H9 (cell line): ENCODE measurements at regions not wholly inside any gene's neighbourhood (a gene's known extent, or its start where the extent isn't known, plus 50 kb on each side); places are given as distances from the start of the nearest gene placed in this dataset.

ENCODE experiments used
- DNase-seq: peaks from one replicate; pipeline ENCODE4 v3.0.0-alpha.2; 2017
- H2AFZ ChIP-seq: one replicate; pipeline ENCODE4 v1.6.1; 2013; ENCODE audit warnings: mild to moderate bottlenecking, low read length, control low read depth, moderate library complexity
- H2AK5ac ChIP-seq: 2 replicates; pipeline ENCODE4 v1.6.1; 2013; ENCODE audit warnings: low read length, control low read depth, mixed read lengths; ENCODE audit not compliant: insufficient read length
- H2BK120ac ChIP-seq: one replicate; pipeline ENCODE4 v1.6.1; 2013; ENCODE audit warnings: low read depth, mild to moderate bottlenecking, low read length, control low read depth, inconsistent platforms; ENCODE audit not compliant: poor library complexity, severe bottlenecking
- H2BK12ac ChIP-seq: 2 replicates; pipeline ENCODE4 v1.6.1; 2013; ENCODE audit warnings: low read length, control low read depth, mixed read lengths, low read depth; ENCODE audit not compliant: insufficient read length
- H2BK15ac ChIP-seq: 2 replicates; pipeline ENCODE4 v1.6.1; 2013; ENCODE audit warnings: low read depth, low read length, control low read depth
- H2BK20ac ChIP-seq: one replicate; pipeline ENCODE4 v1.6.1; 2013; ENCODE audit warnings: low read depth, mild to moderate bottlenecking, low read length, control low read depth, inconsistent platforms; ENCODE audit not compliant: poor library complexity, severe bottlenecking
- H2BK5ac ChIP-seq: 2 replicates; pipeline ENCODE4 v1.6.1; 2013; ENCODE audit warnings: low read length, control low read depth, mixed read lengths; ENCODE audit not compliant: insufficient read length
- H3K14ac ChIP-seq: 2 replicates; pipeline ENCODE4 v1.6.1; 2013; ENCODE audit warnings: low read length, control low read depth; ENCODE audit not compliant: insufficient read depth
- H3K18ac ChIP-seq: 2 replicates; pipeline ENCODE4 v1.6.1; 2013; ENCODE audit warnings: low read depth, mild to moderate bottlenecking, mixed read lengths, low read length, control low read depth; ENCODE audit not compliant: insufficient read length
- H3K23ac ChIP-seq: 2 replicates; pipeline ENCODE4 v1.6.1; 2013; ENCODE audit warnings: low read length, control low read depth, mixed read lengths, low read depth; ENCODE audit not compliant: insufficient read length
- H3K23me2 ChIP-seq: 2 replicates; pipeline ENCODE4 v1.6.1; 2013; ENCODE audit warnings: low read depth, mild to moderate bottlenecking, mixed read lengths, low read length, control low read depth; ENCODE audit not compliant: insufficient read length, poor library complexity, severe bottlenecking
- H3K27ac ChIP-seq: 2 replicates; pipeline ENCODE4 v1.5.1; 2013; ENCODE audit warnings: low read length, control low read depth, mixed read lengths, low read depth; ENCODE audit not compliant: insufficient read length
- H3K27me3 ChIP-seq: 2 replicates; pipeline ENCODE4 v1.6.1; 2013; ENCODE audit warnings: low read length, control low read depth, inconsistent platforms; ENCODE audit not compliant: insufficient read depth
- H3K4ac ChIP-seq: 2 replicates; pipeline ENCODE4 v1.6.1; 2013; ENCODE audit warnings: low read depth, mild to moderate bottlenecking, control low read depth, inconsistent platforms, low read length, moderate library complexity
- H3K4me1 ChIP-seq: 2 replicates; pipeline ENCODE4 v1.6.1; 2013; ENCODE audit warnings: low read length, control low read depth, inconsistent platforms; ENCODE audit not compliant: insufficient read depth
- H3K4me2 ChIP-seq: 2 replicates; pipeline ENCODE4 v1.6.1; 2013; ENCODE audit warnings: low read length, control low read depth, mixed read lengths; ENCODE audit not compliant: insufficient read length, insufficient read depth
- H3K56ac ChIP-seq: 2 replicates; pipeline ENCODE4 v1.6.1; 2013; ENCODE audit warnings: low read depth, mild to moderate bottlenecking, mixed read lengths, low read length, control low read depth; ENCODE audit not compliant: insufficient read length
- H3K79me1 ChIP-seq: 2 replicates; pipeline ENCODE4 v1.6.1; 2013; ENCODE audit warnings: low read depth, mild to moderate bottlenecking, moderate library complexity, low read length, control low read depth, inconsistent platforms; ENCODE audit not compliant: insufficient read depth, poor library complexity, severe bottlenecking
- H3K79me2 ChIP-seq: 2 replicates; pipeline ENCODE4 v1.6.1; 2013; ENCODE audit warnings: low read length, control low read depth, inconsistent platforms; ENCODE audit not compliant: insufficient read depth
- H3K9ac ChIP-seq: 2 replicates; pipeline ENCODE4 v1.6.1; 2013; ENCODE audit warnings: low read length, control low read depth, mixed read lengths; ENCODE audit not compliant: insufficient read length; ENCODE audit errors: extremely low read depth
- H3K9me3 ChIP-seq: one replicate; pipeline ENCODE4 v1.6.1; 2013; ENCODE audit warnings: low read depth, low read length, inconsistent platforms; ENCODE audit not compliant: control insufficient read depth
- H3T11ph ChIP-seq: one replicate; pipeline ENCODE4 v1.6.1; 2013; ENCODE audit warnings: mild to moderate bottlenecking, low read length, control low read depth, inconsistent platforms
- H4K20me1 ChIP-seq: one replicate; pipeline ENCODE4 v1.6.1; 2013; ENCODE audit not compliant: control insufficient read depth, insufficient read length, insufficient read depth
- H4K5ac ChIP-seq: 2 replicates; pipeline ENCODE4 v1.6.1; 2013; ENCODE audit warnings: low read depth, mild to moderate bottlenecking, mixed read lengths, low read length, control low read depth; ENCODE audit not compliant: insufficient read length
- H4K8ac ChIP-seq: replicated peaks from 2 replicates; pipeline ENCODE4 v1.6.1; 2013; ENCODE audit warnings: low read length, control low read depth, mixed read lengths, low read depth; ENCODE audit not compliant: insufficient read length
- H4K91ac ChIP-seq: 2 replicates; pipeline ENCODE4 v1.6.1; 2013; ENCODE audit warnings: low read depth, mild to moderate bottlenecking, moderate library complexity, mixed read lengths, low read length, control low read depth; ENCODE audit not compliant: insufficient read length
- H3K27ac Mint-ChIP-seq, 3 experiments: 2 replicates in 2 of 3; 3 replicates in 1 of 3; pipeline ENCODE4 v1.8.0; 2020 to 2021; ENCODE audit warnings: mixed read lengths in 3 of 3, mild to moderate bottlenecking in 1 of 3, moderate library complexity in 1 of 3
- H3K27me3 Mint-ChIP-seq: 2 replicates; pipeline ENCODE4 v1.8.0; 2021; ENCODE audit warnings: low read depth, mild to moderate bottlenecking, moderate library complexity, mixed read lengths
- H3K36me3 Mint-ChIP-seq, 3 experiments: 2 replicates in 2 of 3; 3 replicates in 1 of 3; pipeline ENCODE4 v1.8.0; 2020 to 2021; ENCODE audit warnings: low read depth in 3 of 3, mixed read lengths in 3 of 3; ENCODE audit not compliant: insufficient read depth in 1 of 3
- H3K4me1 Mint-ChIP-seq, 2 experiments: 2 replicates each; pipeline ENCODE4 v1.8.0; 2020; ENCODE audit warnings: mixed read lengths in 2 of 2
- H3K4me3 Mint-ChIP-seq, 2 experiments: 2 replicates in 1 of 2; 3 replicates in 1 of 2; pipeline ENCODE4 v1.8.0; 2020 to 2021; ENCODE audit warnings: mild to moderate bottlenecking in 2 of 2, mixed read lengths in 2 of 2, moderate library complexity in 1 of 2
- H3K9me3 Mint-ChIP-seq, 2 experiments: 2 replicates in 1 of 2; 3 replicates in 1 of 2; pipeline ENCODE4 v1.8.0; 2020; ENCODE audit warnings: mild to moderate bottlenecking in 2 of 2, mixed read lengths in 2 of 2, moderate library complexity in 1 of 2
- CTCF ChIP-seq: fragments of 200-600 bp; sonication (generic); conservative IDR thresholded peaks from 3 replicates; pipeline ENCODE4 v1.8.0; 2021; ENCODE audit warnings: antibody characterized with exemption, mild to moderate bottlenecking
- WGBS: extraction: QIAGEN DNeasy Blood & Tissue Kit; methylation state at CpG from one replicate; pipeline ENCODE4 v1.1.7; 2013; ENCODE audit warnings: missing lambda C conversion rate, low lambda C conversion rate, mixed read lengths; ENCODE audit not compliant: insufficient read length; ENCODE audit errors: extremely low coverage; 5-methylcytosine and 5-hydroxymethylcytosine counted together

DNA sequence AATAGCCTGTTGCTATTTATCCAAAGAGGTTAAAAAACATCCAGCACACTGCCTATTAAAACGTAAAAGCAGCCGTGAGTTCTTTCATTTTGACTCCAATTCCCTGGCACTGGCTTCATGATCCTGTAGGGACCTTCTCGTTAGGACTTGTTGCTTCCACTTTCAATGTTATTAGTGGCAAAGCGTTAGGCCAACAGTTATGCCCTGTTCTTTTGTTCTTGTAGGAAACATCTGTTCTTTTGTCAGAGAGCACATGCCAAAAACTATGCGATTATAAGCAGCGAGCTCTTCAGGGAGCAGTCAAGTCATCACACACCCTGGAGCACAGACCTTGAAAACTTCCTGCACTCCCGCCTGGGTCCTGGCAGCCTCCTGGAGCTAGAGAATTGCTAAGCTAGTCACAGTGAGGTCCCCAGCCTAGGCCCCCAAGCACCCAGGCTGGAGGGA lies 609.5 kb upstream of the ARID1B start:
- Mint-ChIP-seq H3K9me3 (no peaks in the 10 kb centered on the region), H3K27me3 (peaks cover 1% of the 10 kb centered on the region), H3K4me1 (peaks cover 2 to 11% of the 10 kb centered on the region in 2 experiments; a peak in 3 of 4 replicates), H3K4me3 (no peak overlapping the region), H3K36me3 (no peaks in the 10 kb centered on the region), H3K27ac (no peak overlapping the region; a peak in 2 of 7 replicates)
- no peak for TF ChIP-seq CTCF
- Histone ChIP-seq H3T11ph (no peak overlapping the region), H3K4me2 (no peak overlapping the region), H3K9me3 (no peaks in the 10 kb centered on the region), H2BK12ac (no peak overlapping the region), H3K27ac (no peak overlapping the region), H2BK5ac (no peak overlapping the region), H3K9ac (no peak overlapping the region), H2BK15ac (no peak overlapping the region), H3K27me3 (no peaks in the 10 kb centered on the region), H4K8ac (no peak overlapping the region), H3K14ac (no peak overlapping the region), H3K23me2 (no peaks in the 10 kb centered on the region), H3K56ac (no peak overlapping the region), H2AFZ (no peak overlapping the region), H2BK20ac (no peak overlapping the region), H3K23ac (no peak overlapping the region), H4K5ac (no peak overlapping the region), H2AK5ac (no peak overlapping the region), H3K79me2 (no peaks in the 10 kb centered on the region), H2BK120ac (no peak overlapping the region), H3K79me1 (no peaks in the 10 kb centered on the region), H3K4ac (no peak overlapping the region), H4K91ac (no peak overlapping the region), H4K20me1 (no peaks in the 10 kb centered on the region), H3K18ac (no peak overlapping the region), H3K4me1 (no peaks in the 10 kb centered on the region)
- DNase-seq = no peak
- no CpG with 5 or more reads among the region's 7 CpGs for WGBS
